Osteoblast (primary cell): ENCODE measurements at regions not wholly inside any gene's neighbourhood (a gene's known extent, or its start where the extent isn't known, plus 50 kb on each side); places are given as distances from the start of the nearest gene placed in this dataset.

Experiments
- DNase-seq: peaks from one replicate; pipeline ENCODE4 v3.0.0; 2011; ENCODE audit warnings: low spot score, mixed read lengths; ENCODE audit not compliant: insufficient read length; ENCODE audit errors: missing footprints
- H2AFZ ChIP-seq: 2 replicates; pipeline ENCODE4 v1.6.0; 2011; ENCODE audit warnings: mild to moderate bottlenecking, low read length
- H3K27ac ChIP-seq: 2 replicates; pipeline ENCODE4 v1.5.1; 2011; ENCODE audit warnings: mild to moderate bottlenecking, low read depth, low read length, moderate library complexity
- H3K27me3 ChIP-seq: 2 replicates; pipeline ENCODE4 v1.6.0; 2012; ENCODE audit warnings: mild to moderate bottlenecking, control low read depth, inconsistent platforms, low read length, moderate library complexity; ENCODE audit not compliant: insufficient read depth
- H3K36me3 ChIP-seq: 2 replicates; pipeline ENCODE4 v1.5.1; 2011; ENCODE audit warnings: mild to moderate bottlenecking, low read length, control low read depth, moderate library complexity; ENCODE audit not compliant: insufficient read depth
- H3K4me1 ChIP-seq: 2 replicates; pipeline ENCODE4 v1.5.1; 2011; ENCODE audit warnings: mild to moderate bottlenecking, low read length, control low read depth, moderate library complexity; ENCODE audit not compliant: insufficient read depth
- H3K4me2 ChIP-seq: 2 replicates; pipeline ENCODE4 v1.6.0; 2011; ENCODE audit warnings: mild to moderate bottlenecking, low read length; ENCODE audit not compliant: insufficient read depth
- H3K4me3 ChIP-seq: fragments of 200-600 bp; sonication (generic); 3 replicates; pipeline ENCODE4 v1.5.1; 2012; ENCODE audit warnings: mild to moderate bottlenecking, low read length, inconsistent platforms; ENCODE audit not compliant: insufficient read depth
- H3K79me2 ChIP-seq: 2 replicates; pipeline ENCODE4 v1.6.0; 2012; ENCODE audit warnings: mild to moderate bottlenecking, low read length, control low read depth, inconsistent platforms; ENCODE audit not compliant: insufficient read depth
- H3K9me3 ChIP-seq: 2 replicates; pipeline ENCODE4 v1.5.1; 2011; ENCODE audit warnings: low read depth, low read length, control low read depth
- H4K20me1 ChIP-seq: 2 replicates; pipeline ENCODE4 v1.6.0; 2012; ENCODE audit warnings: mild to moderate bottlenecking, low read length, control low read depth; ENCODE audit not compliant: insufficient read depth
- CTCF ChIP-seq: IDR thresholded peaks from 2 replicates; pipeline ENCODE4 v1.5.1; 2011; ENCODE audit warnings: mild to moderate bottlenecking, low read depth, low read length, moderate library complexity; ENCODE audit errors: extremely low read depth

- H3K4me2 ChIP-seq, result no peak overlapping the region
- H3K4me1 ChIP-seq, result no peaks in the 10 kb centered on the region
- H3K27me3 ChIP-seq, result peaks cover 4% of the 10 kb centered on the region
- H3K36me3 ChIP-seq, result no peaks in the 10 kb centered on the region
- H4K20me1 ChIP-seq, result no peaks in the 10 kb centered on the region
- H3K27ac ChIP-seq, result no peak overlapping the region
- no peaks in the 10 kb centered on the region for H3K79me2 ChIP-seq
- DNase-seq, result no peak
- no peak overlapping the region for H2AFZ ChIP-seq
- TF ChIP-seq CTCF, result no peak
- no peaks in the 10 kb centered on the region for H3K9me3 ChIP-seq
- H3K4me3 ChIP-seq, result no peak overlapping the region
Measured at GRCh38 chr1:47584249-47584648, 146.4 kb downstream of the FOXD2 start.

GRCh38 chr1:47585141-47585902, 147.5 kb downstream of the FOXD2 start:
- peaks cover 4% of the 10 kb centered on the region for H3K27me3 ChIP-seq
- no peaks in the 10 kb centered on the region for H3K9me3 ChIP-seq
- no peak overlapping the region for H3K27ac ChIP-seq
- H2AFZ ChIP-seq, result no peak overlapping the region
- H3K36me3 ChIP-seq, result no peaks in the 10 kb centered on the region
- no peak overlapping the region for H3K4me3 ChIP-seq
- H3K4me1 ChIP-seq, result no peaks in the 10 kb centered on the region
- H3K79me2 ChIP-seq, result no peaks in the 10 kb centered on the region
- no peak for TF ChIP-seq CTCF
- DNase-seq, result peak; percentile 36
- no peak overlapping the region for H3K4me2 ChIP-seq
- H4K20me1 ChIP-seq, result no peaks in the 10 kb centered on the region

GRCh38 chr1:47587891-47588582, 150.2 kb downstream of the FOXD2 start:
- DNase-seq, result peak; percentile 67
- Histone ChIP-seq H3K9me3 (no peaks in the 10 kb centered on the region), H3K27ac (no peak overlapping the region), H3K4me1 (no peaks in the 10 kb centered on the region), H3K79me2 (no peaks in the 10 kb centered on the region), H3K4me3 (no peak overlapping the region), H3K36me3 (no peaks in the 10 kb centered on the region), H2AFZ (no peak overlapping the region), H3K27me3 (no peaks in the 10 kb centered on the region), H3K4me2 (no peak overlapping the region), H4K20me1 (no peaks in the 10 kb centered on the region)
- TF ChIP-seq CTCF, result no peak

- H3K27me3 ChIP-seq, result no peaks in the 10 kb centered on the region
- no peaks in the 10 kb centered on the region for H3K79me2 ChIP-seq
- H2AFZ ChIP-seq, result no peak overlapping the region
- no peak overlapping the region for H3K4me3 ChIP-seq
- TF ChIP-seq CTCF, result no peak
- H3K9me3 ChIP-seq, result no peaks in the 10 kb centered on the region
- no peaks in the 10 kb centered on the region for H4K20me1 ChIP-seq
- no peak for DNase-seq
- H3K4me2 ChIP-seq, result no peak overlapping the region
- no peak overlapping the region for H3K27ac ChIP-seq
- H3K36me3 ChIP-seq, result no peaks in the 10 kb centered on the region
- no peaks in the 10 kb centered on the region for H3K4me1 ChIP-seq
Measured at GRCh38 chr1:47590523-47591225, 152.8 kb downstream of the FOXD2 start.
